ENCODE measurements at regions not wholly inside any gene's neighbourhood (a gene's known extent, or its start where the extent isn't known, plus 50 kb on each side); places are given as distances from the start of the nearest gene placed in this dataset.

DNA sequence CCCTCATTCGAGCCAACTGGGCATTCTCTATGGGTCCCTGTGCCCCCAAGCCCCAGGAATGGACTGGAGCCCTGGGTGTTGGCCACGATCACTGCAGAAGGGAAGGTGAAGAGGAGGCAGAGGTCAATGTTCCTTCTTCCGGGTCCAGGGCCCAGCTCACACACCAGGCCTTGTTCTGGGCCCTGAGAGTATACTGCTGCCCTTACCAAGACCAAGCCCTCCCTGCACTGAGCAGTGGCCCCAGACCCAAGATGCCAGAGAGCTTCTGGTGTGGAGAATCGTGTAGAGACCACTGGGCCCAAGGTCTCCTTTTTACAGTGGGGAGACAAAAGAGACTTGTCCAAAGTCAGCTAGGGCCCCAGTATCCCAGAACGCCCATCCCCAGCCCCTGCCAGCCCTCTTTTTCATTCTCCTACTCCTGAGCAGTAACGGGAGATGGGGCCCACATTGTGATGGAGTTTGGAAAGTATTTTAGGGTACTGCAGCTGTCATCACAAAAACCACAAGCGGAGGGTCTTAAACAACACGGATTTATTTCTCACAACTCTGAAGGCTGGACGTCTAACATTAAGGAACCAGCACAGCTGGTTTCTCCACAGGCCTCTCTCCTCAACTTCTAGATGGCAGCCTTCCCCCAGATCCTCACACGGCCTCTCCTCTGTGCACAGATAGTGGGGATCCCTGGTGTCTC, 79.4 kb downstream of the PDGFA start:
- TF ChIP-seq, protein P1, sequence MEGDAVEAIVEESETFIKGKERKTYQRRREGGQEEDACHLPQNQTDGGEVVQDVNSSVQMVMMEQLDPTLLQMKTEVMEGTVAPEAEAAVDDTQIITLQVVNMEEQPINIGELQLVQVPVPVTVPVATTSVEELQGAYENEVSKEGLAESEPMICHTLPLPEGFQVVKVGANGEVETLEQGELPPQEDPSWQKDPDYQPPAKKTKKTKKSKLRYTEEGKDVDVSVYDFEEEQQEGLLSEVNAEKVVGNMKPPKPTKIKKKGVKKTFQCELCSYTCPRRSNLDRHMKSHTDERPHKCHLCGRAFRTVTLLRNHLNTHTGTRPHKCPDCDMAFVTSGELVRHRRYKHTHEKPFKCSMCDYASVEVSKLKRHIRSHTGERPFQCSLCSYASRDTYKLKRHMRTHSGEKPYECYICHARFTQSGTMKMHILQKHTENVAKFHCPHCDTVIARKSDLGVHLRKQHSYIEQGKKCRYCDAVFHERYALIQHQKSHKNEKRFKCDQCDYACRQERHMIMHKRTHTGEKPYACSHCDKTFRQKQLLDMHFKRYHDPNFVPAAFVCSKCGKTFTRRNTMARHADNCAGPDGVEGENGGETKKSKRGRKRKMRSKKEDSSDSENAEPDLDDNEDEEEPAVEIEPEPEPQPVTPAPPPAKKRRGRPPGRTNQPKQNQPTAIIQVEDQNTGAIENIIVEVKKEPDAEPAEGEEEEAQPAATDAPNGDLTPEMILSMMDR (IDR thresholded peaks at IDR 0.05) = no peak
- TF ChIP-seq POLR2A (IDR thresholded peaks at IDR 0.05) = no peak
